GM21619 (cell line): ENCODE measurements at regions not wholly inside any gene's neighbourhood (a gene's known extent, or its start where the extent isn't known, plus 50 kb on each side); places are given as distances from the start of the nearest gene placed in this dataset.
"Not testable (repeated sequence)": the region's sequence is repeated elsewhere in the genome, so short reads cannot be mapped to it uniquely, and the experiment has no call there.

Experiments
- ATAC-seq: cut with Tn5 transposase; IDR thresholded peaks from one replicate; pipeline ENCODE4 v1.9.1; 2021; ENCODE audit not compliant: unreplicated experiment

- ATAC-seq, result no peak
Measured at GRCh38 chr3:26058901-26059321, 269.0 kb downstream of the OXSM start.

DNA sequence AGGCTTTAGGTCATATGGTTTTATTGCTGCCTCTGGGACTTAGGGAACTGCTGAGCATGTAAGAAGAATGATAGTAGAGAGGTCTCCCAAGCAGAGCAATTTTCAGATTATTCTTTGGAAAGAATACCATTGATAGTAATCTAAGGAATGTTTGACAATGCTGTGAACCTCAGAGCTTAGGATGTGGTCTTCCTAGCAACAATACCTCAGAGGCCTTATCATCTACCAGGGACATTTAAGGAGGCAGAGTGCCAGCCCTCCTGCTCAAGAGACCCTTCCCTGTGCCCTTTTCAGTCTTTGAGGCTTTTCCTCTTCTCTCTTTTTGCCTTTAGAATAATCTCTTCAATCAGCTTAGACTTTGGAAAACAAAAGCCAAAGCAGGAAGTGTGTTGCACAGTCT is 272.1 kb downstream of the OXSM start:
- no peak for ATAC-seq

DNA sequence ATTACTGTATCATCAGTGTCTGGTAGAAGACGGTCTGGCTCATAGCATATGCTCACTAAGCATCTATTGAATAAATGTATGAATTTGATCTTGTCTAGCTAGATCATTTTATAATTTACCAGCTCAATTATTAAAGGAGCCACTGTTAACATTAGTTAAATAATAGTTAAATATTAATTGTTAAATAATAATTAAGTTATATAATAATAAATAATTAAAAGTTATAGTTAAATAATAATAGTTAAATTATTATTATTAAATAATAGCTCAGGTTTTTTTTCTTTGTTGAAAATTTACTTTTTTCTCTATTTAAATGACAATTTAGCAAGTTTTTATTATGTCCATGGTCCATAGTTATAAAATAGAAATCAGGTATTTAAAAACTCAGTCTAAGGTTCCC is 274.4 kb downstream of the OXSM start:
- no peak for ATAC-seq

GRCh38 chr3:26068890-26069289 is 279.0 kb downstream of the OXSM start:
- ATAC-seq, result no peak

- ATAC-seq, result no peak
Measured at GRCh38 chr3:26070854-26071253, 281.0 kb downstream of the OXSM start.

- no peak for ATAC-seq
Measured at GRCh38 chr3:26074080-26074479, 284.2 kb downstream of the OXSM start.

GRCh38 chr3:26078539-26078938 is 288.6 kb downstream of the OXSM start:
- no peak for ATAC-seq

GRCh38 chr3:26081166-26081565 is 291.3 kb downstream of the OXSM start:
- ATAC-seq, result no peak

GRCh38 chr3:26081806-26082205 is 291.9 kb downstream of the OXSM start:
- ATAC-seq, result no peak

GRCh38 chr3:26082911-26083310 is 293.0 kb downstream of the OXSM start:
- ATAC-seq, result no peak

GRCh38 chr3:26084629-26085028 is 294.7 kb downstream of the OXSM start:
- no peak for ATAC-seq

DNA sequence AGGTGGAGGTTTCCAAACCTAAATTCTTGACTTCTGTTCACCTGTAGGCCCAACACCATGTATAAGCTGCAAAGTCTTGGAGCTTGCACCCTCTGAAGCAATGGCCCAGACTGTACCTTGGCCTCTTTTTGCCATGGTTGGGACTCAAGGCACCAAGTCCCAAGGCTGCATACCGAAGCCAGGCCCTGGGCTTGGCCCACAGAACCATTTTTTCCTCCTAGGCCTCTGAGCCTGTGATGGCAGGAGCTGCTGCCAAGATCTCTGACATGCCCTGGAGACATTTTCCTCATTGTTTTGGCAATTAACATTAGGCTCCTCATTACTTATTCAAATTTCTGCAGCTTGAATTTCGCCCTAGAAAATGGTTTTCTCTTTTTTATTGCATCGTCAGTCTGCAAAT is 297.9 kb downstream of the OXSM start:
- no peak for ATAC-seq

DNA sequence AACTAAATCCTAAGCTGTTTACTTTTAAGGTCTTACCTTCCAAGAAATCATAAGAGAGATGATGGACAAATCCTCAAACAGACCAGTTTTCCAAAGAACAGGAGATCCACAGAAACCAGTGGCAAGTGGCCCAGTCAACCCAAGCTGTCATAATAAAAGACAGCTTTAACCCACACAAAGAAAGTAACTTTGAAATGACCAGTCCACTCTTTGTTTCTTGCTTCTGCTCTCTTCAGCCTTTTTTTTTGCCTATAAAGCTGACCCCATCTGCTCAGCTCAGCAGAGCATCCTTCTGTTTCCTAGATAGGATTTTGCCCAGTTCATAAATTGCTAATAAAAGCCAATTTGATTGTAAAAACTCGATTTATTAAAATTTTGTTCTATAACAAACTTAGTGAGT is 299.4 kb downstream of the OXSM start:
- ATAC-seq, result no peak

DNA sequence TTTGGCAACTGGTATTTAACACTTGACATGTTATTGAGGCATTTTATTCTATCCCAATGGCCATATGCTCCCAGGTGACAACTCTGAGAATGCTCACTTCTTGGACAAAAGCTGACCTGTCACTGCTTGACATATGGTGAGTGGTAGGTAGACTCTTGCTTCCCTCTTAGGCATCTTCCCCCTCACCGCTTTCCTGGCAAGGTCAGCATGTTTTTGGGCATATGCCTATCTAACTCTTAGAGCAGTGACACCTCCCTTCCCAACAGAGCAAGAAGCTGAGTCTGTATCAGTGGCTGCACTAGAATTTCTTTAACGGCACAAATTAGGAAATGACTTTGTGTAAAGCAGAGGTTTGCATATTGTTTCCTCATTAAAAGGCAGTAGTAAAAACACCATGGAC is 300.7 kb downstream of the OXSM start:
- no peak for ATAC-seq

DNA sequence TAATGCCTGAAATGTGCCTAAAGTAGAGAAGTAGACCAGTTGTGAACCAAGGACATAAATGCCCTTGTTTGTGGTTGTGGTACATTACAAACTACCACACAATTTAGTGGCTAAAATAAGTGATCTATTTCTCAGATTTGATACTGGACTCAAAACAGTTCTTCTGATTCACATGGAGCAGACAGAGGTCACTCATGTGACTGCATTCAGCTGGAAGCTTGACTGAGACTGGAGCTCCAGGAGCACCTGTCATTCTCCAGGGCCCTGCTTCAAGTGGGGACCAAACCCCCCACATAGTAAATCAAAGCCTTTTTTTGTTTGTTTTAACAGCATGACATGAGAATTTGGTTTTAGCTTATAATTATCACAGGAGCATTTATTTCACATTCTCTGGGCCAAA is 301.2 kb downstream of the OXSM start:
- ATAC-seq, result no peak

DNA sequence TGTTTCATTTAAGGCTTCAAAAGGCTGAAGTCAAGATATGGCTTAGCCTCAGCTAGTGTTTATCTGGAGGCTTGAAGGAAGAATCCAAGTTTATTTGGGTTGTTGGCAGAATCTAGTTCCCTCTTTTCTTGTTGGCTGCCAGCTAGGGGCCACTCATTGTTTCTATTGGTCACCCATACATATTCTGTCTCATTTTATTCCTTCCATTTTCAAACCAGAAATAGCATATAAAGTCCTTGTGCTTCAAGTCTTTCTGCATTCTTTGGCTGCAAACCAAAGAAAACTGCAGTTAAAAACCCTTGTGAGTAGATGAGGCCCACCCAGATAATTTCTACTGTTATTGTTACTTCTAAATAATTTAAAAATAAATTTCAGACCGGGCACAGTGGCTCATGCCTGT is 301.7 kb downstream of the OXSM start:
- no peak for ATAC-seq

GRCh38 chr3:26097111-26097510 is 307.2 kb downstream of the OXSM start:
- ATAC-seq, result not testable (repeated sequence)

DNA sequence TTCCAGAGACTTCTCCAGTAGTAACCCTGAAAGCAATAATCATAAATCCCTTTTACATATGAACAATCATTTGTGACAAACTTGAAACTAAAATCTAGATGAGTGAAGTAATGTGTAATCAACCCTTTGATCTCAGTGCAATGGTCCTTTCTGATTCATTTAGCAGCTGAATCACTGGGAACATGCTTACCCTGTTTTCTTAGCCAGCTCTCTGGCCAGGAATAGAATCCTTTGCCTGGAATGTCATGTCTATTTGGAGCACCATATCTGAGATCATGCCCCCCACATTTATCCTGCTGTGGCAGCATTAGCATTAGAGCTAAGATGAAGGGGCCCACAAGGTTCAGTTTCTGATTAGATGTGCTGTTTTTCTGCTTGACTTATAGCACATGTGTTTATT is 309.8 kb downstream of the OXSM start:
- no peak for ATAC-seq

DNA sequence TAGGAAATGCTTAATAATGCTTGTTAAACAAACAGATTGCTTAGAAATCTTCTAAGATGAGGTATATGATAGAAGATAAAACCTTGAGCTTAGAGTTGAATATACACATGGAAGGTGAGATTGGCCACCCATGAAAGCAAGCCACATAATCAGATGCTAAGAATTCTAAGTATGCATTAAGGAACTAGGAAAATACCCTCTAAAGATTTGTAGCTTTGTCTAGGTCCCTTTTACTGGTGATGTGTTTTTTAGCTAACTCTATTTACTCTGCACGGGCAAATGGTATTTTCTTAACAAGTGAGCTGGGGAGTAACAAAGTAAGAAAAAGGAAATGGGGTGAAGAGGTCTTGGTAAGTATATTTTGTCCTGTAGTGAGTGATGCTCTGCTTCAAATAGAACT is 310.3 kb downstream of the OXSM start:
- ATAC-seq, result no peak

DNA sequence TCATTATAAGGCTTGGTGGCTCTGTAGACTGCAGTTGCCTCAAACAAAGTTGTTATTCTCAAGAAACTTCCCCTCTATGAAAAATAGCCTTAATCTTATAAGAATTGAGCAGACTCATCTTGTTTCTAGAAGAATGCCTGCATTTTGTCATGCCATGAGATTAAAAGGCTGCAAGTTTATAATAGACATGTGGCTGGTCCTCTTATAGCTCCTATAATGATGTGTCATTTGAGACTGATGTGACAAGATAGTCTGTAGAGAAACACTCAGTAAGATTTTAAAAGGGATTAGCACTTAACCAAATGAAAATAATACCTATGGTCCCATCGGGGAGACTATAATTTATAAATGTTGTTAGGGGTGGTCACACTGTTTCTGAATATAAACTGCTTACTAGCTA is 312.5 kb downstream of the OXSM start:
- ATAC-seq, result no peak

- no peak for ATAC-seq
Measured at GRCh38 chr3:26104851-26105251, 315.0 kb downstream of the OXSM start.

DNA sequence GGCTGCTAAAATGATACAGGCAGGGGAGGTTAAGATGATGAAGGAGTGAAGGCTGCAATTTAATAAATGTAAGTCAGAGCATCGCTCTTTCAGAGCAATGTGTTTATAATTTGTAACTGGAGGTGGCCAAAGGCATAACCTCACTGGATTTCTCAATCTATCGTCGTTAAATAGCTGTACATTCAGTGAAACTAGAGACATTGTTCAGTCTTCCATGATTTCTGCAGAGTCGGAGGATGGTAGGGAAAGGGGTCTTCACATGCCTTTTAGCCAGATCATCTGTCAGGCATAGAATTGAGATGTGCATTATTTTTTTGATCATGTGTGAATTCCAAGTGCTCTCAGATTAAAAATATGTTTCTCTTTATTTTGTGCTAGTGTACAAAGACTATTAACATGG is 315.4 kb downstream of the OXSM start:
- no peak for ATAC-seq

GRCh38 chr3:26106228-26106627 is 316.3 kb downstream of the OXSM start:
- no peak for ATAC-seq

DNA sequence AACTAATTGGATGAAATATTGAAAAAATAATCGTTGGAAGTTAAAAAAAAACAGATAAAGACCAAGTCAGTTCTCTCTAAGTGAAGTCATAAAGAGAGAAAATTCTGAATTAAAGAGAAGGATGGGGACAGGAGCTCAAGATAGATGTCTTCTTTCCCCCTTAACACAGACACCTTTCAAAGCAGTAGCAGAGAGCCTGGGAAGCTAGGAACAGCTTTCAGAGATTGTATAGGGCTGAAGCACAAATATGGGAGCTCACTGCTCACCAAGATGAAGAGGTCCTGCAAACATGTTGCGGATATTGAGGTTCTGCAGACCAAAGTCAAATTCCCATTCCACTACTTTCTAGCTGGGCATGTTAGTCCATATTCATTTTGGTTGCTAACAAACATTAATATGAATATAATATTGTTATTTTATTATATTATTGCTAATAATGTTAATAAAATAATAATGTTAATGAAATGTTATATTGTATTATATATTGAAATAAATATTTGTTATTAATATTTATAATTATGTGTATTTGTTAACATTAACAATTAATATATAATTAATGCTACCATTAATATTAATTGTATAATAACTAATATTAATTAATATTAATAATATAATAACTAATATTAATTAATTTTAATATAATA is 319.1 kb downstream of the OXSM start:
- ATAC-seq, result no peak
